Stimulated activated CD4-positive, alpha-beta T cell treated with anti-CD3 and anti-CD28 coated beads, Interleukin-4, amount 100 ng/mL, for 1 hour (primary cell): ENCODE measurements at regions not wholly inside any gene's neighbourhood (a gene's known extent, or its start where the extent isn't known, plus 50 kb on each side); places are given as distances from the start of the nearest gene placed in this dataset.

Experiments
- DNase-seq: peaks from one replicate; pipeline ENCODE4 v3.0.0-alpha.2; 2020

DNA sequence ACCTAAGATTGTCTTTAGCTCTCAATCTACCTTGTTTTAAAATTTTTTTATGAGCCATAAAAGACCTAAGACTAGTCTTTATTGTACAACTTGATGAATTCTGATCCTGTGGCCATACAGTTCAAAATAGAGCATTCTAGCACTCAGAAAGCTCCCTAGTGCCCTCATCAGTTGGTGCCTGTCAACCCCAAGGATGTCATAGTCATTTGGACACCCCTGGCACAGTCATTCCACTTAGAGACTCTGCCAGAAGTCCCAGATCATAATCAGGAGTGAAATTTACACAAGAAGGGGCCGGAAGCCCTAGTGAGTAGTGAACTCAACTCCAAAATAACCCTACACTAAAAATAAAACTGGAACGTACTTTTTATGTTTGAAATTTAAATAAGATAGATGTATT, 80.0 kb upstream of the INSIG1 start:
- no peak for DNase-seq

DNA sequence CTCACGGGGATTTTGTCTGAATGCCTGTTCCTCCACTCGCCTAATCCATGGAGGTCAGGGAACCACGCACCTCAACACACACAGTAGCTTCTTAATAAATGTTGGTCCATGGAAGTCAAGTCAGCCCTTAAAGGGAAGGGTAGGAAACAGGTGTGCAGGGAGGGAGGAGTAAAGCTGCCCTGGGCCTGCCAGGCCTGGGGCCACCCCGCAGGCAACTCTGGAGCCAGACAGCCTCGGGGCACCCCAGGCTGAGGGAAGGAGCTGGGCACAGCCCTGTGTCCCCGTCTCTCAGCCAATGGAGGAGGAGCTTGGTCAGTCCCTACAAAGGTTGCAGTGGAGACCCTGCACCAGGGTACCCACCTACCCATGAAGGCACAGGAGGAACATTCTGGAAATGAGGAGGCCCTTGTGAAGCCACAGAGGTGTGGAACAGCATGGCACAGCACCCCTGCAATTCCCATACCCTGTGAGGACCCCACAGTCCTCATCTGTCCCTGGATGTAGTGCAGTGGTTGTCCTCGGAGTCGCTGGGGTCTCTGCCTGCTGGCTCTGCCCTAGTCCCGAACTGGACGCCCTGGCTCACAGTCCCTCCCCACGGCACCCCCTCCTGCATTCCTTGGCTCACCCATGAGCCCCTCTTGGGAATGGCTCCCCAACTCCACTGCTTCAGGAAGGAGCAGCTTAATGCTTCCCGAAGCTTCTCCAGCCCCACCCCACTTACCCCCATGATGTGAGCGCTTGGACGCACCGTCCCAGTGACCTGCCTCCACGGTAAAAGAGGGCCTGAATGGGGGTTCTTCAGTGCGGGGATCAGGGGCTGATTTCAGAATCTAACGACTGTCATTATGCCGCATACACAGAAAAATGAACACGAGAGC, 79.2 kb upstream of the INSIG1 start:
- DNase-seq: no peak

DNA sequence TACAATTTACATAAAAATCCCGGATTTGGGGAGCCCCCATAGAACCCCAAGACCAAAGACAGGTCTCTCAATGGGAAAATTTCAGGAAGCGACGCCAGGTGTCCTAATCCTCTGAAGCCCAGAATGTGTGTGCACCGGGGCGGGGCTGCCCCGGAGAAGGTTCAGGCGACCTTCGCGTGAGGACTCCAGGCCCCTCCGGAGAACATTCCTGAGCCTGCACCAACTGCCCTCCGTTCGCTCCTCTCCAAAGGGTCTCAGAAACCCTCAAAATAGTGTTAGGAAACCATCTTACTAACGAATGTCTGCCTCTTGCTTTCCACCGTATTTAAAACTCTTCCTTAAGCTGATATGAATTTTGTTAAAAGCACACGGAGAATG, 78.5 kb upstream of the INSIG1 start:
- no peak for DNase-seq

DNA sequence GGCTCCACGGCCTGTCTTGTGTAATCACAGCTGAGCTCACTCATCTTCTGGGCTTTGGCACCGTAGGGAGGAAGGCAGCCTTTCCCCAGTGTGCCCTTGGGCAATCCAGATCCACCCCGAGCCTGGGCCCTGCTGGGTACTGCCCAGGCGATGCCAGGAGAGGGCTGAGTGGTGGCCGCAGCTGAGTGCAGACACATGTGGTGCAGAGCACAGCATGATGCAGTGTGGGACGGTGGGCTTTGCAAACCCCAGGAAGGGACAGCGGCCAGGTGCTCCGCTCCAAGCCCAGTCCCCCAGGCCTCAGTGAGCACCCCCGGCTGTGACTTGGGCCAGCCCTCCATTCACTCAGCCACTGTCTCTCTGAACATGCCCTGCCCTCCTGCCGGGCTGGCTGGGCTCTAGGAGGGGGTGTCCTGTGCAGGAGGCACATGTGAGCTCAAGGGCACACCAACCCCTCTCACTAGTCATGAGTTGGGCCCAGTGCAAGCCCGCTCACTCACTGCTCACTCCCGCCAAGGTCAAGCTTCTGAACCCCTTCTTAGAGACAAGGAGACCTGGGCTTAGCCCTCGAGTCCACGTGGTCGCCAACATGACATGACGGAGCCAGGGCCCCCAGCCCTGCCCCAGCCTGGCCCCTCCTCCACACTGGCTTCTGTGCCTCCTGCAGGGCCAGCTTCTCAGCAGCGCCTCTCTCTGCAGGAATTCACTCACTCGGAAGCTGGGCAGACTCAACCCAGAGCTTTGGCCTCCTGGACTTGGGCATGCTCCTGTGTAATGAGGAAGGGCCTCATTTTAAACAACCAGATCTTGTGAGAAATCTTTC, 77.5 kb upstream of the INSIG1 start:
- no peak for DNase-seq

DNA sequence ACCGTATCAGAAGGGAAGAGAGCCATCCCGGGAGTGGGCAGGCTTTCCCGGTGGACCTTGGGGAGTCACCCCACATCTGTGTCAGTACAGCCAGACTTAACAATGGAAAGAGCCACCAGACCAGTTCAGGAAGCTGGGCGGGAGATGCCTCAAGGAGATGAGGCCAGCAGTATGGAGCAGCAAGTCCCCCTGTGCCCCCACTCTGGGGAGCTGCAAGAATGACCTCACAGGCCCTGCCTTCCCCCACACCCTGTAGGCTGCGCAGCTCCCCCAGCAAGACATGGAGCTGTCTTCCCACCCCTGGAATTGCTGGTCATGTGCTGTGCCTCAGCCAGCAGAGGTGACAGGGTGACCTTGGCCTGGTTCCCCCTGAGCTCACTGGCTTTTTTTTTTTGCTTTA, 76.8 kb upstream of the INSIG1 start:
- no peak for DNase-seq

DNA sequence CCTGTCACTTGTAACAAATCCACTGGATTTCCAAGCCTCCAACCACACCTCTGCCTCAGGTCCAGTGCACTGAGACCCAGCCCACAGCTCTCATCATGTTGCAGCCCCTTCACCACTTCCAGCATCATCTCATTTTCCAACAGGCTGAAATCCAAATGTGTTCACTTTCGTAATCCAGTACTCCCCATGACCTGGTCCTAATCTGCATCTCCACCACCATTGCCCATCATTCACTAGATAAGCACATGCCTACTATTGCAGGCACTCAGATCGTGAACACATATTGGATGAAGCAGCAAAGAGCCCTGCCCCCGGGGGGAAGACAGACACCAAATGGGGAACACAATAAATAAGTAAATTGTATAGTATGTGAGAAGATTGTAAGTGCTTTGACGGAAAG, 76.1 kb upstream of the INSIG1 start:
- no peak for DNase-seq

DNA sequence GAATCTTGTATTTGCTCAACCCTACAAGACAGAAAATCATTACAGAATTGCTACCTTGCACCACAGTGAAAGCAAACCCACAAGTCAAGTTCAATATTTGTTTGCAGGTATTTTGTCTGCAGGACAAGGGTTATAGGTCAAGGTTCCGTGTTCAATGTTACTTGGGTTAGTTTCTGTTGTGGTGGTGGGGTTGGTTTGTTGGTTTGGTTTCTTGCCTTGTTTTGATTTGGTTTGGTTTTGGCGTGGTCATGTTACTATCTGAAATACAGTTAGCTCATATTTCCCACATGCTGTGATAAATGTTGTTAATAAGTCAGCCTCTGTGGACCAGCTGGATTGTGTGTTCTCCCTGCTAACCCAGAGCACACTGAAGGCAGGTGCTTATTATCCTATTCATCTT, 75.6 kb upstream of the INSIG1 start:
- DNase-seq: no peak

DNA sequence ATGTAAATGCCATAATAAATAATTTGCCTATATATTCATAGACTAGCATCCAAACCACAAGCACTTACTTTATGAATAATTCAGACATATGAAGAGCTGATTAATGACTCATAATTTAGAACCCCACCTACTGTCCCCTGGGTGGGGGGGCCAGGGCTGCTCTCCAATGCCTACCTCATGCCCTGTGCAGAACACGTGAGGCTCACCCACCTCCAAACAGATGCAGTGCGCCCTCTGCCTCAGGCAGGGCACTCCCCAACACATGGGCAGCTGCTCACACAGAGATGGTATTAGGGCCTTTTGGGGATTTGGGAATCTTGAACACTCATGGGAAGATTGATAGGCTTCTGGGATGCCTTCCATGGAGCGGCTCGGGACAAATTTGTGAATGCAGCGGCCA, 75.1 kb upstream of the INSIG1 start:
- no peak for DNase-seq

DNA sequence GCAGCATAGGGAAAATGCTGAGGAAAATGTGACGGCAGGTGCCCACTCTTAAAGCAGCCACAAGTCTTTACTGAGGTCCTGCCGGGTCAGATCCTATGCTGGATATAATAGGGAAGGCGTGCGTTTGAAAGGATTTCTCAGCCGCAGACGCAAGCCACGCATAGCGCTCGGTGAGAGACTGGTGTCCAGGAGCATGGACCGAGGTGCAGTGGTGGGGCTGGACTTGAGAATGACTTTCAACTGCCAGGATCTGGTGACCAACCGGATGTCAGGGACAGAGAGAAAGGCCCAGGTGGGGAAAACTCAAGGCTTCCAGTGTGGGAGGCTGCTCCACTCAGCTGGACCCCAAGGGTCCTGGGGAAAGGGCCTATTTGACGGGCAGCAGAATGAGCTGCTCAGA, 74.7 kb upstream of the INSIG1 start:
- DNase-seq: no peak

DNA sequence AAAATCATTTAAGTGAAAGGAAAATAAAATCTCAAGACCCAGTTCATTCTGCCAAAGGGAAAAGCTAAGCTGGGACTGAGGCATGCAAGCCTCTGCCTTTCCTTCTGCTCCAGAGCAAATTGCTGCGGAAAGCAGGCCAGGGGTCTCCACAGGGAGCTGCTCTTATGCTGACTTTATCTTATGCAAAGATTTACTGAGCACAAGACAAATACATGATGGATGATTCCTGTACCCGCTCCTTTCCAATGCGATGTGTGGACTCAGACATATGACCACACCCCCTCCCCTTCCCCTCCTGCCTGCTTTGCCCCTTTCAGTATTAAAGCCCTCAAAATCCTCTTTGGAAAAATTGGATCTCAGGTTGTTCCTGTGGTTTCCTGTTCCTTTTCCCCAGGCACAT, 74.2 kb upstream of the INSIG1 start:
- DNase-seq: no peak

DNA sequence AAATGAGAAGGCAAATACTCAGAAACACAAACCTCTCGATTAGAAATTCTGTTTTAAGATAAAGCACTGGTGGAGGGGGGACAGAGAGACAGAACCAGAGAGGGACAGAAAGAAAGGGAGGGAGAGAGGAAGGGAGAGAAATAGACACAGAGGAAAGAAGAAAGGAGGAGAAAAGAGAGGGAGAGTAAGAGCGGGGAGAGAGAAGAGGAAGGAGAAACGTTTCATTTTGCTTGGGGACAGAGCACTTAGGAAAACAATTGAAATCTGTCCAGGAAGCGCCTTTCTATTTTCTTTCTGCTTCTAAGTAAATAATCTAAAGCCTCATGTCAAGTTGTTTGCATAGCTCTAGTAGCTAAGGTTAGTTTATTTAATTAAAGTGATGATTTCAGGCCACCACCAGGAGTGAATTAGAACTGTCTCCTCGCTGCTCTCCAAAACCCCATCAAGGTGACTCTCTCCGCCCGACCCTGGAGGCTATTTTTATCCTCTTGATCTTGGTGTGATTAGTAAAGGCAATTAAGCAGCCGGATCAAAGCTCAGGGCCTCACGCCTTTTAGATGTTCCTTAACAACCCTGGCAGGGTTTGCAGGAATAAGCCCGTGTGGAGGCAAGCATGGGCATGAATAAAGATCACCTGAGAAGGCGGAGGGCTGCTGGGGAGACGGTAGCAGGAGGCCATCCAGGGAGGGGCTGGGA, 73.4 kb upstream of the INSIG1 start:
- no peak for DNase-seq

DNA sequence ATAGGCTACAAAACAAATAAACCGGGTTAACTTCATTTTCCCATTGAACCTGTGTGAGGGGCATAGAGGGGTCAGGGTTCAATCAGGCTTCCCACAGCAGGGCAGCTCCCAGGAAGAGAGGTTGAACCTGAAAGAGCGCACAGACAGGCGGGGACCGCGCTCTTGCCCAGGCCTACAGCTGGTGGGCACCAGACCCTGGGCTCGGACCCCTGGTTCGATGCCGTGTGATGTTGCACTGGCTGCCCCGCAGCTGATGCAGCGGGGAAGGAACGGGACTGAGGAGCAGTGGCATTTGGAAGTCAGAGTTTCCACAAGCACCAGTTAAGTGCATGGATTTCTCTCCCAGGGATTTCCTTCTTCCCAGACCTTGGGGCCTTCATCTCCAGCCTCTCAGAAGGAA, 72.6 kb upstream of the INSIG1 start:
- DNase-seq: no peak

DNA sequence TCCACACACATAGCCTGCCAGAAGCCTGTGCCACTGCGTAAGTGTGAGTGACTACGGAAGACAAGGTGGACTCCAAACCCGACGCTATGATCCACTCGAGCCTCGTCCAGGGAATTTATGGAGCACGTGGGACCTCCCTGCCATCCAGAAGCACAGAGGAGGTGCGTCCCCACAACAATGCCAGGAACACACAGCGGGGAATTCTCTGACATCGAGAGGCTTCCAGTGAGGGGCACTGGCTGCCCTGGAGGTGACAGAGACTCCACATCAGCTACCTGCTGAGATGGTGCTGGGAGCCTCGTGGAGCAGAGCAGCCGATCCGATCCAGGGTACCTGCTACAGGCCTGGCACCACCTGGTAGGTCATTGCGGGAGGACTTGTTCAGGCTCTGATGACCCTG, 72.2 kb upstream of the INSIG1 start:
- no peak for DNase-seq

DNA sequence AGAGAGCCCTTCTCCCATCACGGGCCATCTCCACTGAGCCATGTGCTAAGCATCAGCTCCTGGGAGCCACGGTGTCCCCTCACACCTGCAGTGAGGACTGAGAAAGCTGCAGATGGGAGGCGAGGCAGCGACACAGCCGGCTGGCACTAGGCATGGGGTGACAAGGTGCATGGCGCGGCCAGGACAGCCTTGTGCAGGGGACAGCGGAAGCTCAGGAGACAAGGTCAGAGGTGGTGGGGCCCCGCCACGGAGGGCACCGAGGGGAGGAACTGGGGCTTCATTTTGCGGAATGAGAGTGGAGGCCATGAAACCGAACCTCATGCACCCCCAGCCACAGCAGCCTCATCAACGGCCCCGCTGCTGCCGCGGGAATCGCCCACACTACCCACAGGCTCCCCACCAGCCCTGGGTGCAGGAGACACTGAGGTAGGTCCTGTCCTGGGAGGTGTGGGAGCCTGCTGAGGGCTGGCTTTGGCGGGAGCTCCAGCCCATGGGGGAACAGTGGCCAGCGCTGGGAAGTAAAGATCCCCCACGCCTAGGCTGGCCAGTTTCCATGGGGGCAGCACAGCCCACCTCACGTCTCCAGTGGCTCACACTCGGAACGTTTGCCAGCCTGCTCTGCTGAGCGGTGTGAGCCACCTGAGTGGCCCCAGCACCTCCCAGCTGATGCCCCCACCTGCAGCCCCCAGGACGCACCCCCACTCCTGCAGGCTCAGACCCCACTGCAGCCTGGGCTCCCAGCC, 71.2 kb upstream of the INSIG1 start:
- no peak for DNase-seq

DNA sequence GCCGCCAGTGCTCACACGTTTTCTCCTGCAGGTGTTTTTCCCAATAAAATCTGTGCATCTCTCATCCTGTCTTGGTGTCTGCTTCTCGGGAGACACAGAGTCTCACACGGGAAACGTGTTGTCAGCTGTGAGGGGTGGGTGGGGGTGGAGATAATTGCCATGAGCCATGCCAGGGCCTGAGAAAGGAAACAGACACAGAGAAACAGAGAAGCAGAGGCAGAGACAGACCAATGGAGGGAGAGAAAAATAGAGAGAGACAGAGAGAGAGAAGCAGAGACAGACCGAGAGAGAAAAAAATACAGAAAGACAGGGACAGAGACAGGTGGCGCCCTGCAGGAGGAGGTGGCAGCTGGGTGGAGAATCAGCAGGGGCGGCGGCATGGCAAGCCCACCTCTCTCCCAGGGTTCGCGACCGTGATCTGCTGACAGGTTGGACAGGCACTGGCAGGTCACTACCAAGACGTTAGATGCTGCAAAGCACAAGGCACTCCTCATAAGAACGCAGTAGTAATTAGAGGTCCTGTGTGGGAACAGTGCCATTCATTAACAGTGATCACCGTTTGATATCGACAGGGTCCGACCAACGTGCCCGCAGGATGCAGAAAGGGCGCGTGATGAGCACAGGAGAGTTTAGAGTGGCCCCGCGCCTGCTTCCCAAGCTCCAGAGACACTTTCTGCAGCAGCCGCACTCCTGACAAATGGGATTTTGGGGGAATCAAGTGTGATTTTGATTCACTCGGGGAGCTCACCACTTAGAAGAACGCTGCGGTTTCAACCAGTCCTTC, 70.5 kb upstream of the INSIG1 start:
- DNase-seq: no peak

DNA sequence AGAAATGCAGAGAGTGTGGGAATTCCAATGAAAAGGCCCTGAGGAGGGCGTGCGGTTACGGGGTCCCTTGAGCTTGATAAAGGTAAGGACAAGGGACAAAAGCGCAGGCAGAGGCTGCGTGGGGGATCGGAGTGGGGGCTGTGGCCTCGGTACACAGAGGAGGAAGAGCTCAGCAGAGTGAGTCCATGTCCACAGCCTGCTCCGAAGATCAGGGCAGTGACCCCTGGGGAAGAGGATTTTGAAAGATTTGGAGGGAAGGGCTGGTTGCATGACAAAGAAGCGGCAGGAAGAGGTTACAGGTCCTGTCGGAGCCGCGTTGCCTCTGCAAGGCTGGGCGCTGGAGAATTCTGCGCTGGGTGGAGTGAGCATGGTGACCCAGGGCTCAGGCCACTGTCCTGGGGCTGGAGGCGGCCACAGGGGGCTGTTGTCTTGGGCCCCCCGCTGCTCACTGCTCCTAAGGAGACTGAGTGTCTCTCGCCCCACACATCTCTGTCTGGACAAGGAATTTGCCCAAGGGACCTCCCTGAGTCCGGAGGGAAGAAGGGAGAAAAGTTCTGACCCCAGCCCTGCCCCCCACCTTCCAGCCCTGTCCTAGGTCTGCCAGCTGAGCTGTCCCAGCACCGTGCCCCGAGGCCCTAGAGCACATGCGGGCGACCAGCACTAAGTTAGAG, 69.8 kb upstream of the INSIG1 start:
- DNase-seq: no peak

DNA sequence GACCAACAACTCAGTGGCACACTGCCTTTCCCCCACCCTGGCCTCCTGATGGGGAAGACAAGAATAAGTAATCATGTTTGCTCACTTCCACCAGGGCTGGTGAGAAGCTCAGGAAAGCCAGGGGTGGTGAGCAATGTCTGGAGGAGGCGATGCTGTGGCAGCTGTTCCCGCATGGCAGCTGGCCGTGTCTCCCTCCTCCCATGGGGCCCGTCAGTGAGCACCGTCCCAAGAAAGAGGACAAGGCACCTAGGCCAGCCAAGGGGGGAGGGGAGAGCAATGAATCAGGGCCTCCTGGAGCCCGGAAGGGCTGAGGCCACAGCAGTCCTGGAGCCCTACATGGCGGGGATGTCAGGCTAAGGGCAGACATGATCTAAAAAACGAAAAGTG, 69.2 kb upstream of the INSIG1 start:
- DNase-seq: no peak

DNA sequence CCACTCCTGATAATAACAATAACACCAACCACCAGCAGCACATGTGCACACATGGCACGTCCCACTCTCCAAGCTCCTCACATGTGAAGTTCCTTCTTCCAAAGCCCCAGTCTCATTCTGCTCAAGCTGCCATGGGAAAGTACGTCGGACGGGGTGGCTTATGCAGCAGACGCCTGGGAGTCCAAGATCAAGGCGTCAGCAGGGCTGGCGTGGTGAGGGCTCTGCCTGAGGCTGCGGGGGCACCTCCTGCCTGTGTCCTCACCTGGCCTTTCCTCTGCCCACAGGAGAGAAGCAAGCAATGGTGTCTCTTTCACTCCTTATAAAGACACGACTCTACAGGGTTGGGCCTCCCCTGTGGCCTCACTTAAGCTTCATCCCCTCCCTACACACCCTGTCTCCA, 68.8 kb upstream of the INSIG1 start:
- no peak for DNase-seq

DNA sequence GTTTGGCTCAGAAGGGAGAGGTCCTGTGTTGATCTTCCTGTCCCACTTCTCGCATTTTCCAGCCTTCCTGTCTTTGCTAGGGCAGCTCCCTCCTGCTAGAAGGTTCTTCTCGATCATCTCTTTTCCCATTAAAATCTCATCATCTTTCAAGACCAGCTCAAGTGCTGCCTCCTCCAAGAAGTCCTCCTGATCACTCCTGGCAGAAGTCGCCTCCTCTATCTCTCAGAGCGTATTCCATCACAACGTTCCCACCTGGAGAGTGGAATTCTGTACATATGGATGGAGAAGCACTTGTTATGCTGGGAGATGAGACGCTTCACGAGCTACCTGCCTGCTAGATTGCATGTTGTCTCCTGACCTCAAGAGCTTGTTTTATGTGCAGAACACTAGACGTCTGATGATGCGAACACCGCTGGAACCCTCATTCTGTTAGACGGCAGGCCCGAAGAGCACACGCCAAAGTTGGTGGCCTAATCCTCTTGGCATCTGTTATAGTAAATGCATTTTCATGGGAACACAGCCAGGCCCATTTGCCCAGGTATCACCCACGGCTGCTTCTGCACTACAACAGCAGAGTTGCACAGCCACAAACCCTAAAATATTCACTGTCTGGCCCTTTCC, 68.0 kb upstream of the INSIG1 start:
- DNase-seq: no peak

DNA sequence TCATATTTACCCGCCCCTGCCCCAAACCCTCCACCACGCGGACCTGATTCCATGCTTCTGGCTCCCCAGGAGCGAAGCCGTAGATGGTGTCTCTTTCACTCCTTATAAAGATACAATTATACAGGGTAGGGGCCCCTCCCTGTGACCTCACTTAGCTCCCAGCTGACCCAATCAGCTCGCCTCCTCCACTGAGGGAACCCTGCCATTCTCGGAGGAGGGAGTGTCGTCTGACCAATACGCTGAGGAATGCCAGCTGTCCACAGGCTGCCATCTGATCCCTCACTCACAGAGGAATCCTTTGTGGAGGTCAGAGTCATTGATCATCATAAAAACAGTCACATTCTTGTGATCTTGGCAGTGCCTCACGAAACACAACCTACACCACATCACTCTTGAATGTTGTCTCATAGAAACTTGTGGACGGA, 67.5 kb upstream of the INSIG1 start:
- no peak for DNase-seq

DNA sequence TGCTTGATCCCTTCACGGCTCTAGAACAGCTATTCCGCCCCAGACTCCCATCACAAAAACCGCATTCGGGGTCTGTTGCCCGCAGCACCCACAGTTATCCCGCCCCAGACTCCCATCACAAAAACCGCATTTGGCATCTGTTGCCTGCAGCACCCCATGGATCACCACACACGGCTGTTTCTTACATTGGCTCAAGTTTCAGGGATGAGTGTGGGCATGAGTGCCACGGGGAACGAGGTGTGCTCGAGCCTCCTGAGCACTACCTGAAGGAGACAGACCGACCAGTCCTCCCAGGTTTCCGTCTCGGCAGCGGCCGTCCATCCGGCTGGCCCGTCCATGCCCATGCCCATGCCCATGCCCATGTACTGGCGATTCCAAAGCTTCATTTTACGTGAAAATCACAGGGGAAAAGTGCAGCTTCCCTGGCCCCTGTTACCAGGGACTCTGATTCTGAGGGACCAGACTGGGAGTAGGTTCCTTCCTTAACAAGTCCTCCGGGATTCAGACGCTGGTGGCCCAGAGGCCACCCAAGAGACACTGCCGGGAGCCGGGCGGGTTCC, 66.4 kb upstream of the INSIG1 start:
- DNase-seq: no peak
